Activated naive CD4-positive, alpha-beta T cell treated with anti-CD3 and anti-CD28 coated beads, Interleukin-2, amount 50 U/mL, for 72 hours (primary cell): ENCODE measurements at regions not wholly inside any gene's neighbourhood (a gene's known extent, or its start where the extent isn't known, plus 50 kb on each side); places are given as distances from the start of the nearest gene placed in this dataset.

Source experiments
- ATAC-seq, 2 donors: fragments of 150-1000 bp; cut with Tn5 transposase; 2 replicates each; pipeline ENCODE4 v1.10.0; 2021; ENCODE audit warnings: mild to moderate bottlenecking in 2 of 2, moderate library complexity in 2 of 2
- DNase-seq, 2 donors: peaks; one replicate each; pipeline ENCODE4 v3.0.0; 2021 to 2022; ENCODE audit warnings: low spot score in 2 of 2
- H3K27ac Mint-ChIP-seq, 2 donors: one replicate each; pipeline ENCODE4 v1.8.0; 2022; ENCODE audit warnings: mild to moderate bottlenecking in 2 of 2, mixed read lengths in 2 of 2
- H3K36me3 Mint-ChIP-seq, 2 donors: one replicate each; pipeline ENCODE4 v1.8.0; 2022; ENCODE audit warnings: mixed read lengths in 2 of 2
- H3K9me3 Mint-ChIP-seq, 2 donors: one replicate each; pipeline ENCODE4 v1.8.0; 2022; ENCODE audit warnings: mixed read lengths in 2 of 2

DNA sequence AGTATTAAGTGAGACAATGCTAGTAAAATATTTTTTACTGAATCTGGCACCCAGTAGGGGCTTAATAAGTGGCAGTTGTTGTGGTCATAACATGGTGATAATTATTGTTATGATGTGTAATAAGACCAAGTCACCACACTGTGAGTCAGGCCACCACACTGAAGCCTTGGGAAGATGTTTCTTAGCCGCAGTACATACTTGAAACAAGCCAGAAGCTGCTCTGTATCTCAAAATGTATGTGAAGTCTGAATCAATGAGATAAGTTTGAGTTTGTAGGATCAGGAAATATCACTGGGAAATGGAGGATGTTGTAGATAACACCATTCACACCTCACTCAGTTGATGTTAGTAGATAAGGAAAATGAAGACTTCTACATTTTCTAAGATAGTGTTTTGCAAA, 51.3 kb upstream of the PTPN3 start:
- Mint-ChIP-seq H3K27ac (no peak overlapping the region), H3K9me3 (peaks cover 4 to 16% of the 10 kb centered on the region in 2 donors), H3K36me3 (peaks cover 0 to 8% of the 10 kb centered on the region in 2 donors)
- DNase-seq (no peak), ATAC-seq (no peak)

- H3K36me3 Mint-ChIP-seq, result peaks cover 0 to 8% of the 10 kb centered on the region in 2 donors
- DNase-seq (no peak), ATAC-seq (no peak)
- no peak overlapping the region for H3K27ac Mint-ChIP-seq
- peaks cover 4 to 16% of the 10 kb centered on the region in 2 donors for H3K9me3 Mint-ChIP-seq
Observed at GRCh38 chr9:109551651-109552050, 53.5 kb upstream of the PTPN3 start.

GRCh38 chr9:109555215-109555614, 57.1 kb upstream of the PTPN3 start:
- H3K36me3 Mint-ChIP-seq, result no peaks in the 10 kb centered on the region
- no peak overlapping the region for H3K27ac Mint-ChIP-seq
- DNase-seq, result no peak
- H3K9me3 Mint-ChIP-seq, result peaks cover 0 to 12% of the 10 kb centered on the region in 2 donors
- ATAC-seq, result no peak

DNA sequence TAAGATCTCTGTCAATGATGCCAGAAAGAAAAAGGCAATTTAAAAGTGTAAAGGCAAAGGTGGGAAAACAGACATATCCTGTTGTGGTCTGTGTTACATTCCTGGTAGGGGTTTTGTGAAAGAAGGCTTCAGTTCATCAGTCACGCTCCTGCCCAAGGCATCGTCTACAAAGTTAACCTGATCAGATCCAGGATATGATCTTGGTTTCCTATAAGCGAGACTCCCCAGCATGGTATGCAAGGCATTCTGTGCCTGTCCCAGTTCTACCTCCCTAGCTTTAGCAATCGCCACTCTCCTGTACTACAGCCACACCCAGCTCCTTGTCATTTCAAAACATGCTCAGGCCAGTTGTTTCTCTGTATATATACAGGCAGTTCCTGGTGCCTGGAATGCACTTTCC, 58.0 kb upstream of the PTPN3 start:
- DNase-seq, result no peak
- ATAC-seq, result no peak
- Mint-ChIP-seq H3K36me3 (no peaks in the 10 kb centered on the region), H3K9me3 (peaks cover 0 to 12% of the 10 kb centered on the region in 2 donors), H3K27ac (no peak overlapping the region)

GRCh38 chr9:109556786-109557185, 58.7 kb upstream of the PTPN3 start:
- Mint-ChIP-seq H3K36me3 (no peaks in the 10 kb centered on the region), H3K27ac (no peak overlapping the region), H3K9me3 (peaks cover 0 to 8% of the 10 kb centered on the region in 2 donors)
- DNase-seq (no peak), ATAC-seq (no peak)

- peaks cover 0 to 4% of the 10 kb centered on the region in 2 donors for H3K9me3 Mint-ChIP-seq
- H3K27ac Mint-ChIP-seq, result no peak overlapping the region
- no peak for ATAC-seq
- no peak for DNase-seq
- no peaks in the 10 kb centered on the region for H3K36me3 Mint-ChIP-seq
Observed at GRCh38 chr9:109557481-109557880, 59.4 kb upstream of the PTPN3 start.

DNA sequence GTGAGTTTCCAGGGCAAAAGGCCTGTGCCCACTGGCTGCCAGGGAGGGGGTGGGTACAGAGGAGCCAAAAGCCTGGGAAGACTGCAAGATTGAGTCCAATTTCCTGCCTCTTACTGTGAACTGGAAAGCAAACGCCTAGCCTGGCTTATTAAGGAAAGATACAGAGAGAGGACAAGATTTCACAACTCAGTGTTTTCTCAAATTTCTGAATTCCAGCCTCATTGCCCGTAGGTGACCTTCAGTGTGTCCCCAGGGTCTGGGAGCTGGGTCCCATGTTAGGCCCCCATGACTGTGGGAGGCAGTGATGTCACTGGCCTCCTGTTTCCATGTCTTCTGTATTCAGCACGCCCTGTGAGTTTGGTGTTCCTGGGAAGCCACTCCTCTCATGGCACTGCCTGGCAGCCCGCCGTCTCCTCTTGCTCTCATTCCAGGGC, 60.6 kb upstream of the PTPN3 start:
- ATAC-seq (no peak), DNase-seq (no peak)
- Mint-ChIP-seq H3K27ac (no peak overlapping the region), H3K9me3 (no peaks in the 10 kb centered on the region), H3K36me3 (no peaks in the 10 kb centered on the region)

DNA sequence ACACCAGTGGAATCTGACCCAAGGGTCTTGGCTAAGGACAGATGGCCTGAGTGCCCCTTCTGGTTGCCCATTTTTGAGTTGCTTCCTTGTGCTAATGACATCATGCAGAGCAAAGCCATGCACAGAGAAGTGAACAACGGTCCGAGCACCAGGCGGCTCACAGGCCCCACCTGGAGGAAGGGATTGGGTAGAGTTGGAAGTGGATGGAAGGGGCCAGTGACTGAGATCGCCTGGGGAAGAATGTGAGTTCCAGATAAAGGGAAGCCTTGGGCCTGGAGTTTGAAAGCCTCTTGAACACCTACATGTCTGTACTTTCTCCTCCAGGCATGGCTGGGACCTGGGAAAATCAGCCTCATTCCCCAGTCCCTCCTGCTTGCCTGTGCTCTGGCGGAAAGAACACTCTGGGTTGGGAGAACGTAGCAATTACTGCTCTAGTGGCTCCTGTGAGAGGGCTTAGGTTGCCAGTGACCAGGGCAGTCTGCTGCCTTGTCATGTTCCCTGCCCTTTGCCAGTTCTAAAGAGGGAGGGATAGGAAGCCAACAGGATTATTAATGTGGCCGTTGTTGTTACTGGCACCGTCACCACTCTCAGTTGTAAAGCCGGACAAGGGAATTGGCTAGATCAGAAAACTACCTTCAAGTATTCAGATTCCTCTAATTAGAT, 62.5 kb upstream of the PTPN3 start:
- DNase-seq (no peak), ATAC-seq (no peak)
- Mint-ChIP-seq H3K9me3 (no peaks in the 10 kb centered on the region), H3K36me3 (no peaks in the 10 kb centered on the region), H3K27ac (peak overlapping the region in 1 of 2 donors; percentile 10)

DNA sequence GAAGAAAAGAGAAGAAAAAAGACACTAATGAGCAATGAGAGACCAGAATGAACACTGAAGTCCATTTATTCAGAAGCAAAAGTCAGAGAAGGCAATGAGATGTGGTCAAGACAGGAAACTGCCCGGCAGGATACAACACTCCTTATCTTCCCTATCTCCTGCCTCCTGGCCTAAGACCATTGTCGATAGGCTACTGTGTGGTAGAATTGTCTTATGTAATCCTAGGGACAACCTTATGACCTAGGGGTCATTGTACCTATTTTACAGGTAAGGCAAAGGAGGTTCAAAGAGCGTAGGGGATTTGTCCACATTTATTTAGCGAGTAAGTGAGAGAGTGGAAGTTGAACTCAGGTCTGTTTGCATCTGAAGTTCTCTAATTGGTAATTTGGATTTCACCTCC, 63.0 kb upstream of the PTPN3 start:
- H3K36me3 Mint-ChIP-seq, result no peaks in the 10 kb centered on the region
- no peak for DNase-seq
- H3K27ac Mint-ChIP-seq, result no peak overlapping the region
- no peak for ATAC-seq
- H3K9me3 Mint-ChIP-seq, result no peaks in the 10 kb centered on the region

DNA sequence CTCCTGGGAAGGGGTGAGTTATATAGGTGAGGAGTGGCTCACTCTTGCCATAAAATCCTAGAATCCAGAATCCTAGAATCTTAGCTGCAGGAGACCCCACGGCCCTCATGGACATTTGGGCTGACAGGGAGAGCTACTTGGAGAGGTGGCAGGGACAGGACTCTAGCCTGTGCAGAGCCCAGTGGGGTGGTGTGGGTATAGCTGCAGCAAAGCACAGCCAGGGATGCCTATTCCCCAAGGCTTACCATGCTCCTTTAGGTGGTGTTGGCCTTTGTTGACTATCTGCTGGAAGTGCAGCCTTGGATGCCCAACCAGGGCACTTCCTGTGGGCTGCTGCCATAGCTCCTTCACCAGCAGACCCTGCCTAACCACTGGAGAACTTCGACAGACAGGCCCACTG, 70.0 kb upstream of the PTPN3 start:
- Mint-ChIP-seq H3K9me3 (no peaks in the 10 kb centered on the region), H3K27ac (no peak overlapping the region), H3K36me3 (no peaks in the 10 kb centered on the region)
- ATAC-seq, result no peak
- no peak for DNase-seq

DNA sequence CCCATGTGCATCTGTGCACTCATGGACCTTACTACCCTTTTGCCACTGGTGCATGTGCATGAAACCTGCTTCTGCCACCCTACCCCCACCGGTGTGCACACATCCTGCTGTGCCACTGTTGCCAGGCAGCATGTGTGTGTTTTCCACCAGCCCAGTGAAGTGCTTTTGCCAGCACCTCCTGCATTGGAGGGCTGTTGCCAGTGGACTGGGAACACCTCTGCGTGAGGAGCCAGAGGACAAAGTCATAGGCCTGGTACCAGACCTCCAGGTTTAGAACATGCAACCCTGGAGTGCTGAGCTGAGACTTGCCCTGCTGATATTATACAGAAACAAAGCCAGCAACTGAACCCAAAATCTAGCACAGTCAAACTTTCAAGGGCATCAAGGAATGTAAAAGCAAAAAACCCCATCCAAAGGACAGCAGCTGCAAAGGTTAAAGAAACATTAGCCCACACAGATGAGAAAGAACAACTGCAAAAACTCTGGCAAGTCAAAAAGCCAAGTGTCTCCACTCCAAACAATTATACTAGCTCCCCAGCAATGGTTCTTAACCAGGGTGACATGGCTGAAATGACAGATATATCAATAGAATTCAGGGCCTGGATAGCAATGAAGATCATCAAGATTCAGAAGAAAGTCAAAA, 70.6 kb upstream of the PTPN3 start:
- no peaks in the 10 kb centered on the region for H3K9me3 Mint-ChIP-seq
- H3K27ac Mint-ChIP-seq, result no peak overlapping the region
- no peaks in the 10 kb centered on the region for H3K36me3 Mint-ChIP-seq
- DNase-seq (no peak), ATAC-seq (no peak)

DNA sequence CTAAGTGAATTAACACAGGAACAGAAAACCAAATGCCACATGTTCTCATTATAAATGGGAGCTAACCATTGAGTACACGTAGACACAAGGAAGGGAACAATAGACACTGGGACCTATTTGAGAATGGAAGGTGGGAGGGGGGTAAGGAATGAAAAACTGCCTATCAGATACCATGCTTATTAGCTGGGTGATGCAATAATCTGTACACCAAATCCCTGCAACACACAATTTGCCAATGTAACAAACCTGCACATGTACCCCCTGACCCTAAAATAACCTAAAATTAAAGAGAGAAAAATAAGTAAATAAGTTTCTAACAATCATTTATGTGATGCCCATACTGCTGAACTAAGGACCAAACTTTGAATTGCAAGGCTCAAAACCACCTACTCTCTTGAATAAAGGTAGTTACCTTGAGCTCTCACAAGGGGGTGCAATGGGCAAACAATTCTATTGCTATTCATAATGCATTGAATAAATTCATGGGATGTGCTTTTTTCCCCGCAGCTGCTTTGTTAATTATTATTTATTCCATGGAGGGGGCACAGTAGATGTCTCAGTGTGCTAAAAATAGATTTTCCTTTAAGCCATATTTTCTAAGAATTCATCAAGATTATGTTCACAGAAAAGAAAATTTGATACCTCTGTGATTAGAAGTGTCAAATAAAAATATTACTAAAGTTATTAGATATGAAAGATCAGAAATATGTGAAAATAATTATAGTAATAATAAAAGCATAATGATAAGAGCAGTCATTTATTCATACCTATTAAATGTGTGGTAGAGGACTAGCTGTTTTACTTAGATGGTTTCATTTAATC, 76.2 kb upstream of the PTPN3 start:
- Mint-ChIP-seq H3K36me3 (no peaks in the 10 kb centered on the region), H3K9me3 (no peaks in the 10 kb centered on the region), H3K27ac (no peak overlapping the region)
- DNase-seq, result peak in 1 of 2 donors; percentile 31
- peak in 1 of 2 donors; percentile 58 for ATAC-seq

DNA sequence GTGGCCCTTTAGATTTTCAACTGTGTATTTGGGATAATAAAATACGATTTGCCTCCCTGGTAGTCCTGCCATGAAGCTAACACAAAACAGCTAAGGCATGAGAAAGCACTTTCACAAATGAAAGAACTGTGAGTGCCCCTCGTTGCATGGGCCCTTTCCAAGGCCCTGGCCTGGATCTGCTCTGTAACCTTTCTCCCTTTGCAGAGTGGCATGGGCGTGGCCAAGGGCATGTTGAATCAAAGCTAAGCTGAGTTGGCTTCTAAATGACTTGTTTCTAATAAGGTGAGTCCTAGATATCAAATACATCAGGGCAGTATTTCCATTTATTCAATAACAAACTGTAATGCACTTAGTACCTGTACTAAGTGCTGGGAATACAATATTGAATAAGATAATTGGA, 78.7 kb upstream of the PTPN3 start:
- DNase-seq (no peak), ATAC-seq (no peak)
- Mint-ChIP-seq H3K36me3 (no peaks in the 10 kb centered on the region), H3K9me3 (no peaks in the 10 kb centered on the region), H3K27ac (no peak overlapping the region)

DNA sequence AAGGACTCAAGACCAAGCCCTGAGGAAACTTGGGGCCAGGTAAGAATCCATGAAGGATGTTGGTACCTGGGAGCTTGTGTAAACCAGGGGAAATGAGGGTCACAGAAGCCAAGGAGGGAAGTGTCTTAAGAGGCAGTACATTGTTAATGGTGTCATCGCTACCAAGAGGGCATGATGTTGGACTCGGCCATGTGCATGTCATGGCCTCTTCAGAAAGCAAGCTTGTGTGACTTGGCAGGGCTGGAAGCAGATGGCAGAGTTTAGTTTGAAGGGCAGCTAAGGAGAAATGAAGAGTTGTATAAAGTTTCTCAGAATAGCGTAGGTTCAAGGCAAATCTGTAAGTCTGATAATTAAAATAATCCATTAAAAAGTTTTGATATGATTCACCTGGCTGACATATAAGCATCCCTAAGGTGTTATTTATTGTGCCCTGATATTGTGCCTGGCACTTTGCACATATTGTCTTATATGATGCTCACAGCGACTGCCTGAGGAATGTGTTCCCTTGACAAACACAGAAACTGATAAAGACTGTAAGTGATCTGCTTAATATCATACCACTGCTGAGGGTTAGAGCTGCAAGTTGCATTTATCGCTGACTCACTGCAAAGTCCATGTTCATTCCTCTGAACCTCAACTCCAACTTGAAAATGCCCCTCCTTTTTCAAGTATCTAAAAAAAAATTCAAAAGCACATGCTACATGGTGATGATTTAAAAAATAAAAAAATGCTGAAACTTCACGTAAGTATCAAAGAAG, 81.3 kb upstream of the PTPN3 start:
- DNase-seq (no peak), ATAC-seq (no peak)
- Mint-ChIP-seq H3K36me3 (no peaks in the 10 kb centered on the region), H3K27ac (no peak overlapping the region), H3K9me3 (no peaks in the 10 kb centered on the region)

DNA sequence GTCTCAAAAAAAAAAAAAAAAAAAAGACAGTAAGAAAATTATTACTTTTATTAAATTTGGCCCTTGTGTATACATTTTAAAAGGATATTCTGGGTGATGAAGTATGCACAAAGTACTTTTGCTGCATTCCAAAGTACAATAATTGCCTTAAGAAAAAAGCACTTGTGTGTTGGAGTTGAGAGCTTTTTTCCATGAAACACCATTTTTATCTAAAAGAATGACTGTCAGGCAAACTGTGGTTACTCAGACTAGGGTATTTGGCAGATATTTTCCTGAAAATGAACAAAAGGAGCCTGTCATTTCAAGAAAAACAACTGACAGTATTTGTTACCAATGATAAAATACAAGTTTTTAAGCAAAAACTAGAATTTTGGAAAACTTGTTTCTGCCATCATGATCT, 84.3 kb upstream of the PTPN3 start:
- no peaks in the 10 kb centered on the region for H3K36me3 Mint-ChIP-seq
- ATAC-seq (no peak), DNase-seq (no peak)
- H3K27ac Mint-ChIP-seq, result no peak overlapping the region
- H3K9me3 Mint-ChIP-seq, result no peaks in the 10 kb centered on the region

DNA sequence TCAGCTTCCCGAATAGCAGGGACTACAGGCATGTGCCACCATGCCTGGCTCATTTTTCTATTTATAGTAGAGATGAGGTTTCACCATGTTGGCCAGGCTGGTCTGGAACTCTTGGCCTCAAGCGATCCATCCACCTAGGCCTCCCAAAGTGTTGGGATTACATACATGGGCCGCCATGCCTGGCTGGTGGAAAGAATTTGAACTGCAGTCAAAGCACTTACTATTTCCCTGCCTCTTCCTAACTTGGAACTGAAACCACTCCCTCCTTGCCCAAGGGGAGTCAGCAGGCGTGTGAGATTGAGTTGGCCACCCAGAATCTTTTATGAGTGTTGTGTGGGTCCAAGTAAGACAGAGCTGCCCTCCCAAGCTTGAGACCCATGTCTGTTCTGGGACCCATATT, 86.1 kb upstream of the PTPN3 start:
- no peaks in the 10 kb centered on the region for H3K36me3 Mint-ChIP-seq
- ATAC-seq, result no peak
- no peaks in the 10 kb centered on the region for H3K9me3 Mint-ChIP-seq
- no peak for DNase-seq
- H3K27ac Mint-ChIP-seq, result no peak overlapping the region

GRCh38 chr9:109585796-109586195, 87.7 kb upstream of the PTPN3 start:
- no peak for ATAC-seq

More at GRCh38 chr9:109585796-109586195, 87.7 kb upstream of the PTPN3 start:
- no peak for DNase-seq
- H3K9me3 Mint-ChIP-seq, result no peaks in the 10 kb centered on the region
- H3K27ac Mint-ChIP-seq, result no peak overlapping the region
- H3K36me3 Mint-ChIP-seq, result no peaks in the 10 kb centered on the region
